ENCODE measurements at regions not wholly inside any gene's neighbourhood (a gene's known extent, or its start where the extent isn't known, plus 50 kb on each side); places are given as distances from the start of the nearest gene placed in this dataset.

DNA sequence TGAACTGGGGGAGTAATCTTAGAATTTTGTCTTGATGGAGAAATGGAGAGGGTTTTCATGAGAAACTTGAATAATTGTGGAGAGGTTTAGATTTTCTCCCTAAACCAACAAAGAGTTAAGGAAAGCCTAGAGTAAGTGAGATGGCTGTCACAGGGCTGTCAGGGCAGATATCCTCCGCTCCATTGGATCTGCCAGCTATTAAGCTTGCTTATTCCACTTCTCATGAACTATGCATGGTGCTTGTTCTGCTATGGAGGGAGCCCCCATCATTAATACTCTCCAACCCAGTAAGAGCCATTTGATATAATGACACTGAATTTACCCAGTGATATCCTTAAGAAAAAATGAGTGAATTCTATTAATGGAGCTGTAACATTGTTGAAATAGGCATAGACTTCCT lies 342.8 kb upstream of the MTNR1B start:
- no peak for DNase-seq

GRCh38 chr11:92627615-92628256 lies 341.7 kb upstream of the MTNR1B start:
- no peak for DNase-seq

- DNase-seq = no peak
Observed at GRCh38 chr11:92628401-92629292, 340.8 kb upstream of the MTNR1B start.

- no peak for DNase-seq
Observed at GRCh38 chr11:92632495-92632894, 337.0 kb upstream of the MTNR1B start.

DNA sequence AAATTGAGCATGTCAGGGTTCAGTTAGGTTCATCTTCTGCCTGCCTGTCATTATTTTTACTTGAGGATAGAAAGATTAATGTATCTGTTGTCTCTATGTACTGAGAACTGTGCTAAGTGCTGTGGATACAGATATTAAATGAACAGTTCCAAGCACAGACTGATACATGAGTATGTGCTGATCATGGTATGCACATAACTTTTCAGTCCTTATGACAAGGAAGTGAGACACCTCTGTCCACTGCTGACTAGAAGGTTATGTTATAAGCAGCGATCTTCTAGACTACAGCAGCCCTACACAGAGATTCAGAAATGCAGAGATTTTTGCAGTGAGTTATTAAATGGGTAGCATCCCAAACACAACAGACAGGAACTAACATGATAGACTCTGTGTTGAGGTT lies 335.6 kb upstream of the MTNR1B start:
- no peak for DNase-seq

- no peak for DNase-seq
Observed at GRCh38 chr11:92636543-92637188, 332.8 kb upstream of the MTNR1B start.

GRCh38 chr11:92638678-92639077 lies 330.8 kb upstream of the MTNR1B start:
- DNase-seq = no peak

- DNase-seq = no peak
Observed at GRCh38 chr11:92642177-92642931, 327.1 kb upstream of the MTNR1B start.

- DNase-seq = no peak
Observed at GRCh38 chr11:92643827-92644226, 325.6 kb upstream of the MTNR1B start.

GRCh38 chr11:92644595-92645445 lies 324.6 kb upstream of the MTNR1B start:
- no peak for DNase-seq

- DNase-seq = no peak
Observed at GRCh38 chr11:92651159-92651558, 318.3 kb upstream of the MTNR1B start.

DNA sequence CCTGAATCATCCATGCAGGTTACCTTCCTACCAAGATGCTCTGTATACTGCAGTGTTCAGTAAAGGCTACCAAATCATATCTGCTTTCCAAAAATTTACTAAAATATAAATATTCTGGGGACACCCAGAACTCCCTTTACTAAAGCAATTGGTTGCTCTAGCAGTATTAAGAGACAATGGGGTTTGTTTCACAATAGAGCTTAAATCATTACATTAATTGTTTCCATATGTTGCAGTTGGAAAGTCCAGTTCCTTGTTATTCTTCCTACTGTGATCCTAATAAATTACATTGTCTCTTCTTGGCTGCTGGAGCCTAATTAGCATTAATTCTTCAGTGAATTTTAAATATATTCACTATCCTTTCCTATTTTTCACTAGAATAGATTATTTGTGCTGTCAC lies 316.0 kb upstream of the MTNR1B start:
- no peak for DNase-seq

DNA sequence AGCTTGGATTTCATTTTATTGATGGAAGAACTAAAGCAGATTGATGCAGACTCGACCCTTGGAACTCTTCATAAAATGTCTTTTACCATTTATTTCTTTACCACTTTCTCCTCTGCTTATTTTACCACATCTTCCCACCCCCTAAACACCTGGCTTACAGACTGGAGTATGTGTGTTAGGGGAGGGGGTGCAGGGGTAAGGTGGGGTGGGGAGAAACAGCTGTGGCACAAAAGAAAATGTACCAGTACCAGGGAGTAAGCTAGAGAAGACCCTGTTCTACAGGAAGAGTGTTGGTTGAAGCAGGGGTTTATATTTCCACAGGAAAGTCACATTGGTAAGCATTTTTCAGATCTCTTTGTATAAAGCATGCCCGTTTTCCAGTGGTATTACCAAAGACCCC lies 312.7 kb upstream of the MTNR1B start:
- no peak for DNase-seq

DNA sequence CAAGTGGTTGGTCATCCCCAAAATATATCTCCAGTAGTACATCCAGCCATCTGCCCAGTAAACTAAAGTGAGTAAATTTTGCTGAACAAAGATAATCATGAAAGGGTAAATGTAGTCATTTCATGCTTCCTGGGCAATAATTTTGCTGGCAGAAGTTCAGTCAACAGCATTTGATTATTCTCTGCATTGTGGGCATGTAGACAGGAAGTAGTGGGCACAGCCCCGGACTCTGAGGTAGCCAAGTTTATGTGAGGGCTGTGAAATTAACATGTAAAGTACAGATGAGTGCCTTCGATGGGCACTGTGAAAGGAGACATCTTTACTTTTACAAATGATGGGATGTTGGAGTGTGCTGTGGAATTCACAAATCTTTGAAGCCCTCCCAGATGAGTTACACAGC lies 312.2 kb upstream of the MTNR1B start:
- no peak for DNase-seq

- no peak for DNase-seq
Observed at GRCh38 chr11:92658733-92659132, 310.7 kb upstream of the MTNR1B start.

- no peak for DNase-seq
Observed at GRCh38 chr11:92659793-92660192, 309.7 kb upstream of the MTNR1B start.

DNA sequence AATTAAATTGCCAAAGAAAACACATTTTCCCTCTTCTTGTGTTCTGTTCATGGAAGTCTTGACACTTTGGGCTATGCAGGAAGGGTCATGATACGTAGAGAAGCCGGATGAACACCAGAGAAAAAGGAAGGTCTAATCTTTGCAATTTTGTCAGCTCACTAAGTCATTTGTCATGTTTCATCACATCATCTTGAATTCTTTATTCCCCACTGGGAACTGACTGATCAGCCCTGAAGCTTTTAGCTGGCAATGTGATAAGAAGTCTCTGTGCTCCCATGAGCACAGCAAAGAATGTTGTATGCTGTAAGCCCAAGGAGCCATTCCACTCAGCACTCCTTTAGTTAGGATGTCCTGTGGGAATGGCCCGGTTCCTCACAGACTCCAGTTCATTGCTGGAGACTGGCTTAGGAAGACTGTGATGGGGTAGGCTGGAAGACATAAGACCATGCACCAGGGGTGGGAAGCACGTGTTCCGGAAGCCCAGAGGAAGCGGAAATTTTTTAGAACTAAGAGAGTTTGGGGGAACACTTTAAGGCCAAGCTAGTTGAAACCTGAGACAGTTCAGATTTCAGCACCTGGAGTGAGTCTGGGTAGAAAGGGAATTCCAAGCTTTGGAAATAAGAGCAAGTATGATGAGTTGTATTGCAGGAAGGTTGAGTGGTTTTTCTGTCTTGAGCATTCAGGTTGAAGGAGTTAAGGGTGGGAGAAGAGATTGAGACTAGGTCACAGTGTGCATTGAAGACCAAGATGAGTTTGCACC lies 306.7 kb upstream of the MTNR1B start:
- DNase-seq = no peak

DNA sequence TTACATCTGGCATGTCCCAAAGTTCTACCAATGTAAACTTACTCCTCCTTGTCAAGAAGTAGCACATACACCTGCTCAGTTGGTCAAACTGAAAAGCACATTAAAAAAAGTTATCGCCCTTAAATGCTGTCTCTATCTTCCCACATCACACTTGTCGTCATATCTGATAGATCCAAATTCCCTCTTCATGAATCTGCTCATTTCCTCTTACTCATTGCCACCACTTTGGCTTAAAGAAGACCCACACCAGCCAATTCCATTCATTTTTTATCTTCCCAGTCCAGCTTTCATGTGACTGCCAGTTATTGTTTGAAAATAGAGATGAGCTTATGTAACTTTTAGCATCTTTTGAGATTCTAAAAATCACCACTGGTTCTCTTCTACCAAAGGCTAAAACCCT lies 305.9 kb upstream of the MTNR1B start:
- no peak for DNase-seq

- DNase-seq = no peak
Observed at GRCh38 chr11:92667486-92668152, 301.8 kb upstream of the MTNR1B start.

- no peak for DNase-seq
Observed at GRCh38 chr11:92670308-92670890, 299.1 kb upstream of the MTNR1B start.

Measured in NCI-H187 (cell line).